ENCODE measurements at regions not wholly inside any gene's neighbourhood (a gene's known extent, or its start where the extent isn't known, plus 50 kb on each side); places are given as distances from the start of the nearest gene placed in this dataset.
A peak's percentile ranks its signal among the peaks of the same experiment; 100 is the strongest.

- ChIA-PET CTCF (no interaction called here), POLR2A (no interaction called here)
- no peaks in the 10 kb centered on the region for H3K4me1 ChIP-seq (ENCODE audit: control insufficient read depth, insufficient read depth, low read length)
- H3K9me3 ChIP-seq (ENCODE audit: control insufficient read depth, insufficient read depth, low read depth, low read length) = no peaks in the 10 kb centered on the region
- no peak for ATAC-seq
- peaks cover under 1% of the 10 kb centered on the region; the same call in 1 of the 2 replicates for H3K27me3 ChIP-seq (ENCODE audit: control insufficient read depth, insufficient read depth, low read length)
- H3K36me3 ChIP-seq (ENCODE audit: control insufficient read depth, insufficient read depth, low read length) = no peaks in the 10 kb centered on the region
- TF ChIP-seq POLR2AphosphoS5 (IDR thresholded peaks at IDR 0.05; ENCODE audit: low read depth, low read length) (no peak), REST (IDR thresholded peaks at IDR 0.05; ENCODE audit: insufficient read depth in 1 of 2, low read depth in 2 of 2, low read length in 1 of 2) (no peak), CTCF (IDR thresholded peaks at IDR 0.05) (peak; percentile 40)
- H3K27ac ChIP-seq (ENCODE audit: low read length) = no peak overlapping the region
- no TSS peak for BruUV-seq (replicated peaks)
- intact Hi-C loops (cut with micrococcal nuclease; ENCODE audit: unreplicated experiment) = no loop called here
- in situ Hi-C loops (cut with HindIII; ENCODE audit: low pct_unique_long_range_greater_than_20kb, low sequenced_read_pairs) = no loop called here
- DNase-seq (ENCODE audit: low read depth, low spot score) = no peak
- H3K4me3 ChIP-seq (ENCODE audit: low read depth in 2 of 2, low read length in 2 of 2) = no peak overlapping the region
Measured at GRCh38 chr12:4143896-4144295, 129.7 kb upstream of the CCND2 start.

GRCh38 chr12:4141348-4142270 is 132.0 kb upstream of the CCND2 start:
- Histone ChIP-seq H3K27ac (ENCODE audit: low read length) (no peak overlapping the region), H3K9me3 (ENCODE audit: control insufficient read depth, insufficient read depth, low read depth, low read length) (no peaks in the 10 kb centered on the region), H3K4me1 (ENCODE audit: control insufficient read depth, insufficient read depth, low read length) (no peaks in the 10 kb centered on the region), H3K27me3 (ENCODE audit: control insufficient read depth, insufficient read depth, low read length) (no peaks in the 10 kb centered on the region; the same call in 1 of the 2 replicates), H3K4me3 (ENCODE audit: low read depth in 2 of 2, low read length in 2 of 2) (no peak overlapping the region), H3K36me3 (ENCODE audit: control insufficient read depth, insufficient read depth, low read length) (no peaks in the 10 kb centered on the region)
- TF ChIP-seq TCF7L2 (IDR thresholded peaks at IDR 0.05; ENCODE audit: low read depth, low read length) = no peak
- no peak for TF ChIP-seq POLR2AphosphoS5 (IDR thresholded peaks at IDR 0.05; ENCODE audit: low read depth, low read length)
- TF ChIP-seq CTCF (IDR thresholded peaks at IDR 0.05) = no peak
- TF ChIP-seq SIN3A (IDR thresholded peaks at IDR 0.05; ENCODE audit: borderline replicate concordance, insufficient read depth, low read depth, low read length) = no peak
- TF ChIP-seq REST (IDR thresholded peaks at IDR 0.05; ENCODE audit: insufficient read depth in 1 of 2, low read depth in 2 of 2, low read length in 1 of 2) = no peak
- DNase-seq (ENCODE audit: low read depth, low spot score) (no peak), ATAC-seq (no peak)
- ChIA-PET CTCF (no interaction called here), POLR2A (no interaction called here)
- in situ Hi-C loops (cut with HindIII; ENCODE audit: low pct_unique_long_range_greater_than_20kb, low sequenced_read_pairs) (no loop called here), intact Hi-C loops (cut with micrococcal nuclease; ENCODE audit: unreplicated experiment) (no loop called here)
- no TSS peak for BruUV-seq (replicated peaks)
